Loucy (cell line): ENCODE measurements at regions not wholly inside any gene's neighbourhood (a gene's known extent, or its start where the extent isn't known, plus 50 kb on each side); places are given as distances from the start of the nearest gene placed in this dataset.

ENCODE experiments used
- EZH2phosphoT487 ChIP-seq: fragments of 200-600 bp; IDR thresholded peaks from 2 replicates; pipeline ENCODE4 v1.6.1; 2018; ENCODE audit warnings: antibody characterized with exemption, mild to moderate bottlenecking, moderate library complexity, borderline replicate concordance
- TF ChIP-seq, protein P1 (sequence below): fragments of 200-600 bp; sonication (generic); conservative IDR thresholded peaks from 2 replicates; pipeline ENCODE4 v1.5.1; 2014; ENCODE audit warnings: mild to moderate bottlenecking, antibody characterized with exemption, low read length

DNA sequence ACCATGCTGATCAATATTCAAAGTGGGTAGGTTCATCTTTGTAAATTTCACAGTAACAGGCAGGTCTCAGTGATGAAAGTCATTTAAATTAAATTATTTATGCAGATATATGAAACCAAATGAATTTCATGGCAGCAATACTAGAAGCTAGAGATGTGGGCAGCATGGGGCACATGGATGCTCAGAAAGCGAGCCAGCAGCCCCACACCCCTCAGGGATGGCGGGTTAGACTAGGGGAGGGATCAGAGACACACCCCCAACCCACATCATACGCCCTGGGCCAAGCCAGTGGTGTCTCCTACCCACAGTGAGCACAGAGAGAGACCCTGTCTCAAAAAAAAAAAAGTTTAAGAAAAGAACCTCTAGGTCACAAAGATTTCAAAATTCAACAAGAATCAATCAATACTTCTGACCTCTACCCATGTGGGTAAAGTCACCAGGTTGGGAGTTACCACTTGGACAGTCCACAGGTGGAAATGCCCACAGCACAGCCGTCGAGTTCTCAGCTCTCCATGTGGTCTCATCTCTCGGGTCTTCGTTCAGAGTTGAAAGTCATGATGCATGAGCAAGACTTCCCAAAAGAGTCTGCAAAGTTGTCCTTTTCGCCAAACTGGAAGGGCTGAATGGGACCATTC, 79.3 kb upstream of the PPP2R2D start:
- TF ChIP-seq, protein P1, sequence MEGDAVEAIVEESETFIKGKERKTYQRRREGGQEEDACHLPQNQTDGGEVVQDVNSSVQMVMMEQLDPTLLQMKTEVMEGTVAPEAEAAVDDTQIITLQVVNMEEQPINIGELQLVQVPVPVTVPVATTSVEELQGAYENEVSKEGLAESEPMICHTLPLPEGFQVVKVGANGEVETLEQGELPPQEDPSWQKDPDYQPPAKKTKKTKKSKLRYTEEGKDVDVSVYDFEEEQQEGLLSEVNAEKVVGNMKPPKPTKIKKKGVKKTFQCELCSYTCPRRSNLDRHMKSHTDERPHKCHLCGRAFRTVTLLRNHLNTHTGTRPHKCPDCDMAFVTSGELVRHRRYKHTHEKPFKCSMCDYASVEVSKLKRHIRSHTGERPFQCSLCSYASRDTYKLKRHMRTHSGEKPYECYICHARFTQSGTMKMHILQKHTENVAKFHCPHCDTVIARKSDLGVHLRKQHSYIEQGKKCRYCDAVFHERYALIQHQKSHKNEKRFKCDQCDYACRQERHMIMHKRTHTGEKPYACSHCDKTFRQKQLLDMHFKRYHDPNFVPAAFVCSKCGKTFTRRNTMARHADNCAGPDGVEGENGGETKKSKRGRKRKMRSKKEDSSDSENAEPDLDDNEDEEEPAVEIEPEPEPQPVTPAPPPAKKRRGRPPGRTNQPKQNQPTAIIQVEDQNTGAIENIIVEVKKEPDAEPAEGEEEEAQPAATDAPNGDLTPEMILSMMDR, result no peak
- TF ChIP-seq EZH2phosphoT487, result no peak
